OCI-M1 (cell line): ENCODE measurements at regions not wholly inside any gene's neighbourhood (a gene's known extent, or its start where the extent isn't known, plus 50 kb on each side); places are given as distances from the start of the nearest gene placed in this dataset.

Experiments used
- DNase-seq: peaks from one replicate; lab custom pipeline; 2025; lab: John Stamatoyannopoulos, UW

DNA sequence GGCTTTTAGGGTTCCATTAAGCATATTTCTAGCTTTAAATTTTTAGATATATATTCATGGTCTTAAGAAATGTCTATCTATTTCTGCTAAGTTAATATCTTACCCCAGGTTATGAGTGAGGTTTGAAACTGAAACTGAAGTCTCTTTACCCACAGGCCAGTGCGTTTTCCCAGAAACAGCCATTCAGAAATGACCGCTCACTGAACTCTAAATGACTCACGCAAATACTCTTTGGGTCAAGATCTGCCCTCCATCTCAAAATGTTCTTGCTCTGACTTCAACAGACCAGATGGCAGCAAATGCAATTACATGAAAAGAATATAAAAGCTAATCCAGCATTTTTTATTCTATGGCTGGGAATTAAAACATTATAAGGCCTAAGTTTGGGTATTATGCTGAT is 315.2 kb downstream of the TDRD15 start:
- DNase-seq = peak; percentile 89

GRCh38 chr2:21441442-21441841 is 317.7 kb downstream of the TDRD15 start:
- DNase-seq = no peak

GRCh38 chr2:21443494-21444105 is 319.8 kb downstream of the TDRD15 start:
- no peak for DNase-seq

DNA sequence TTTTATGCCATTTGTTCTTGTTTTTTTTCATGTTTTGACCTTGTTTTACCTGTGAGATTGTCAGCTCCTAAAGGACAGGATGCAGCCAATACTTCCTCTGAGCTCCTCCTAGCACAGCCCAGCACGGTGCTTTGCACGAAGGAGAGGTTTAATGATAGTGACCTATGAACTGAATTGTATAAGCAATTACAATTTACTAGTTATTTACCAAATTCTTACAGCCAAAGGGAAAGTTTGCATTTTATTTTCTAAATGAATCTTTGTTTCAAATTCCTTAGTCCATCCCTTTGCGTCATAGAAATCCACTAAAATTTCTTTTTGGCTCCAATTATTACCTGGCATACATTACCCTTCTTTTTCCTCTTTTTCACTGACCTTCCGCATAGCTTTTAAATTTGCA is 326.1 kb downstream of the TDRD15 start:
- DNase-seq = no peak

GRCh38 chr2:21451403-21451802 is 327.6 kb downstream of the TDRD15 start:
- no peak for DNase-seq

DNA sequence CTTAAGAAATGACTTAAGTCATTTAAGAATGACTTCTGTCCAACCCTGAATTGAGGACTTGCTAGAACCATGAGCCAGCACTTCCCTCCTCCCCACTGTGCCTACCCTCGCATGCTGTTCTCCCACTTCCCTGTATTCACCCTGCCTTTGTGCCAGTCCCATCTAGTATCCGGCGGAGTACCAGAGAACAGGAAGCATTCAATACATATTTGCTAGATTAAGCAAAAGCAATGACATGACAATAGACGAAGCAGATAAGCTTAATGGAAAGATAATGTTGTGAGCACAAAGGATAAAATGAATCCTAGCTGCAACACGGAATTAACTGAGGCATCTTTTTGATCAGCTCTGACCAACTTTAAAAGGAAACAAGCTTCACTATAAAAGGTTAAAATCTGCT is 328.5 kb downstream of the TDRD15 start:
- DNase-seq = peak; percentile 5

GRCh38 chr2:21452678-21453077 is 328.9 kb downstream of the TDRD15 start:
- DNase-seq = no peak

GRCh38 chr2:21453723-21454450 is 330.1 kb downstream of the TDRD15 start:
- DNase-seq = peak; percentile 9

DNA sequence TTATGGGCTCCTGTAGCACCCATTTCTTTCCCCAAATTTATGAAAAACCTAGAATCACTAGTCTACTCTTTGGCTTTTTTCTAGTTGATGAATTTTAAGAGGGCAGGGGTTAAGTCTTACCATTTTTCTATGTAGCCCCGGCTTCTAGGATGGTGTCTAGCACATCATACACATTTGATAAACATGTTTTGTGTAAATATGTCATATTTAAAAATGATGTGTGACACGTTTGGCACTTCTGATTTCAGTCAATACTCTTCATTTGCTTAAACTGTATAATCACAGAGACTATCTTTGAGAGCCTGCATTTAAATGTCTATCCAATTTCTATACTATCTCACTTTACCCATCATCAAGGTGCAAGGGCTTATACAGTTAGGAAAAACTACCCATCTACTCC is 331.1 kb downstream of the TDRD15 start:
- no peak for DNase-seq

- DNase-seq = no peak
Measured at GRCh38 chr2:21461754-21462240, 338.0 kb downstream of the TDRD15 start.

DNA sequence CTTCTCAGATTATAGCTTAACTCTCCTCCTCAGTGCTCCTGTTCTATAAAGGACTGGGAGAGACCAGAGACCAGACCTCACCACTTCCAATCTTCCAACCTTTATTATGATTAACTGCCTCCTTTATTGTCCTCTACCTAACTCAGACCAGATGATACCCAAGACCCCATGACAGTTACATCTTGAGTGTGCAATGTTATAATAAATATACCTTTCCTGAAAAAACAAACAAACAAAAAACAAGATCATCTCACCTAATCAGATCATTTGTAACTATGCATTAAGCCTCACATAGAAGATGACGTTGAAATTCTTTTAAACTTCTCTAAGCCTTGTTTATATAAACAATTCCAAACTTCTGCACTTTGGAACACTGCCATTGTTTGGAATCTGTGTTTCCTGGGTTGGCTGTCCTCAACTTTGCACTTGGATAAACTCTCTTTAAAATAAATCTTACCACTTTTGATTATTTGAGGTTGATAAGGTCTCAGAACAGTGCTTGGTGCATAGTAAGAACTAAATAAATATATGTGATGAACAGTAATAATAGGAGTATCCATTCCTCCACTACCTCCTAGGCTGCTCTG is 342.7 kb downstream of the TDRD15 start:
- no peak for DNase-seq

DNA sequence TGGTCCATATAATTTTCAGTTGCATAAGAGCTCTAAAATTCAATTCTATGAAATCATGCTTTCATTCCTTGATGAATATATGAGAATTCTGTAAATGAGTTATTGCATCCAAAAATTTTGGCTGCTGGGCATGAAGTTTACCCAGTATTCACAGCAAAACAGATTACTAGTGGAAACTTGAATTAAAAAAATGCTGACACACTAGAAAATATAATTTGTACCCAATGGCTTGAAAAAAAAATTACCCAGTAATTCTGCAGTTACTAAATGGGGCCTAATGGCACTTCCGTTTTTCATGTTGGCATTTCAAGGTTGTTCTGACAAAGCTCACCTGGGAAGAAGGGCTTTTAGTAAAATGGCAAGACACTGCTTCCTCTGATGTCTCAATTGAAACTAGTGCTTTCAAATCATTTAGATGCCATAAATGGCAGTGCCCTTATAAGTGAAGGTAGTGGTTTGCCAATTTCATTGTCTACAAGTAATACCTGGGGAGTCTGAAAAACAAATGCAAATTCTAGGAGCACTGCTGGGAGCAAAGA is 343.6 kb downstream of the TDRD15 start:
- no peak for DNase-seq

GRCh38 chr2:21467910-21468309 is 344.1 kb downstream of the TDRD15 start:
- DNase-seq = no peak

- DNase-seq = no peak
Measured at GRCh38 chr2:21468624-21469023, 344.9 kb downstream of the TDRD15 start.

DNA sequence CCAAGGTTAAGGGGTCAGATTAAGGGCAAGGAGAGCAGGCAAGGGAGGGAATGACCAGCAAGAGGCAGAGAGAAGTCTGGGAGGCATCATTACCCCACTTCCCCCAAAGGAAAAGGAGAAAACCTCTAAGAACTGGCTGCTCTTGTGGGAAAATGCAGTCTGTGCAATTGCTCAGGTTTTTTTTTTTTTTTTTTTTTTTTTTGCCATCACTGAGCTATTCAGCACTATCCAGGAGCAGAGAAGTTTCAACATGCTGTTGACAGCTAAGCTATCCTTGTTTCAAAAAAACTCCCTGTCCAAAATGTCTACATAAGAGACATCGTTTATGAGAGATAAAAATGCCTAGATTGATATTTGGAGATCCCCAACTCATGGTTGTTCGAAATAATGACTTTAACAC is 345.4 kb downstream of the TDRD15 start:
- DNase-seq = no peak

- DNase-seq = no peak
Measured at GRCh38 chr2:21469564-21469963, 345.8 kb downstream of the TDRD15 start.

- DNase-seq = no peak
Measured at GRCh38 chr2:21480162-21480561, 356.4 kb downstream of the TDRD15 start.

DNA sequence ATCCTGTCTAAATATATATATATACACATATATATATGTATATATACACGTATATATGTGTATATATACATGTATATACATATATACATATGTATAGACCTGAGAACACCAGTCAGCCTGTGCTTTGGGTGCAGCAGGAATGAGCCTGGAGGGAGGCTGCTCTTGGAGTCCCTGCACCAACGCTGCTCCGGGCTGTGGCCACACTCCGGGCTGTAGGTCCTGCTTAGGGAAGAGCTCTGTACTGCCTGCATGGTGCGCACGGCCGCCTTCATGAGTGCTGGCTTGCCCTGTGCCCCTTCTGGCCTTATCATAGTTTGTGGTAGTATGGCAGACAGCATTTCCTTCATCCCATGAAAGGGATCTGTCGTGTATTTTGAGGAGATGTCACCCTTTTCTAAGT is 360.9 kb downstream of the TDRD15 start:
- no peak for DNase-seq

GRCh38 chr2:21486445-21486844 is 362.7 kb downstream of the TDRD15 start:
- no peak for DNase-seq

GRCh38 chr2:21489080-21489479 is 365.3 kb downstream of the TDRD15 start:
- DNase-seq = peak; percentile 36

DNA sequence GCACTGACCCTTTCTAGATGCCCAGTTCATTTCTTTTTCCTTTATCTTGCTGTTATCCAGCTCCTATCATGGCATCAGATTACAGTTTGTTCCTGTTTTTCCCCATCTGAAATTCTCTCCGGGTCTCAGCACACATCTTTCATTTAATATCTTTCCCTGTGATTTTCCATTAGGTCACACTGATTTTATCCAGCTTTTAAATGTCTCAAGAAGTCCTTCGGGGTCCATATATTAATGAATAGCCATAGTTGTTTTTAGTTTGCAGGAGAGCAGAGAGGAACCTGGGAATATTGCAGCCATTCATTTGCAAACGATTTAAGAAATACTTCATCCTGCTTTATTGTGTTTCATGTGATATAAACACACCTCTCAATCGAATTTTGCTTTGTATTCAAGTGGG is 374.2 kb downstream of the TDRD15 start:
- DNase-seq = no peak

DNA sequence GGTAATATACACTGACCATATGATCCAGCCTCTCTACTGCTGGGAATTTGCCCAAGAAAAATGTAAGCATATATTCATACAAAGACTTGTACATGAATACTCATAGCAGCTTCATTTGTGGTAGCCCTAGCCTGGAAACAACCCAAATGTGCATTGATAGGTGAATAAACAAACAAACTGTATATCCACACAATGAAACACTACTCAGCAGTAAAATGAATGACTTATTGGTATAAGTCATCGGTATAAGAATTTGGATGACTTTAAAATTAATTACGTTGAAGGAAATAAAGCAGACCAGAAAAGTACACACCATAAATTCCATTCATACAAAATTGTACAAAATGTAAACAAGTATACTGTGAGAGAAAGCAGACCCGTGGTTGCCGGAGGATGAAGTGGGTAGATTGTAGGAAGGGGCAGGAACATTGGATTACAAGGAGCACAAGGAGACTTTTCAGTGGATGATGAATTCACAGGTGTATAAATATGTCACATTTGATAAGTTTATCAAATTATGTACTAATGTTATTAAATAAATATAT is 376.7 kb downstream of the TDRD15 start:
- DNase-seq = no peak
